NCI-H1105 treated with DMSO at 0.1 percent for 48 hours (cell line): ENCODE measurements at regions not wholly inside any gene's neighbourhood (a gene's known extent, or its start where the extent isn't known, plus 50 kb on each side); places are given as distances from the start of the nearest gene placed in this dataset.
"Not testable (repeated sequence)": the region's sequence is repeated elsewhere in the genome, so short reads cannot be mapped to it uniquely, and the experiment has no call there.

ENCODE experiments used
- DNase-seq: peaks from one replicate; lab custom pipeline; 2025; lab: John Stamatoyannopoulos, UW

GRCh38 chr1:228941666-228942065, 206.4 kb downstream of the RHOU start:
- no peak for DNase-seq

GRCh38 chr1:228943436-228943835, 208.2 kb downstream of the RHOU start:
- no peak for DNase-seq

- DNase-seq = no peak
These were observed 209.0 kb downstream of the RHOU start for GRCh38 chr1:228944296-228944695.

- DNase-seq = no peak
These were observed 209.7 kb downstream of the RHOU start for GRCh38 chr1:228944935-228945371.

- DNase-seq = no peak
These were observed 210.6 kb downstream of the RHOU start for GRCh38 chr1:228945885-228946284.

- DNase-seq = not testable (repeated sequence)
These were observed 214.3 kb downstream of the RHOU start for GRCh38 chr1:228949617-228950016.

- DNase-seq = no peak
These were observed 217.9 kb downstream of the RHOU start for GRCh38 chr1:228953207-228953606.

GRCh38 chr1:228953808-228954207, 218.5 kb downstream of the RHOU start:
- not testable (repeated sequence) for DNase-seq

- DNase-seq = no peak
These were observed 220.4 kb downstream of the RHOU start for GRCh38 chr1:228955691-228956090.

GRCh38 chr1:228956864-228957263, 221.6 kb downstream of the RHOU start:
- no peak for DNase-seq

- no peak for DNase-seq
These were observed 222.3 kb downstream of the RHOU start for GRCh38 chr1:228957535-228957934.

- no peak for DNase-seq
These were observed 222.8 kb downstream of the RHOU start for GRCh38 chr1:228958121-228958520.

GRCh38 chr1:228958741-228959140, 223.5 kb downstream of the RHOU start:
- DNase-seq = no peak

GRCh38 chr1:228960705-228961104, 225.4 kb downstream of the RHOU start:
- no peak for DNase-seq

- no peak for DNase-seq
These were observed 226.2 kb downstream of the RHOU start for GRCh38 chr1:228961511-228961910.

- no peak for DNase-seq
These were observed 228.5 kb downstream of the RHOU start for GRCh38 chr1:228963795-228964177.

GRCh38 chr1:228964178-228965089, 229.2 kb downstream of the RHOU start:
- no peak for DNase-seq

- DNase-seq = no peak
These were observed 233.8 kb downstream of the RHOU start for GRCh38 chr1:228968891-228969606.

GRCh38 chr1:228969953-228970800, 234.9 kb downstream of the RHOU start:
- DNase-seq = no peak

- no peak for DNase-seq
These were observed 237.3 kb downstream of the RHOU start for GRCh38 chr1:228972576-228972975.

GRCh38 chr1:228974273-228974672, 239.0 kb downstream of the RHOU start:
- DNase-seq = peak; percentile 30

GRCh38 chr1:228975238-228975907, 240.1 kb downstream of the RHOU start:
- no peak for DNase-seq
